Choroid plexus epithelial cell (primary cell): ENCODE measurements at regions not wholly inside any gene's neighbourhood (a gene's known extent, or its start where the extent isn't known, plus 50 kb on each side); places are given as distances from the start of the nearest gene placed in this dataset.

Experiments
- DNase-seq: peaks from one replicate; pipeline ENCODE4 v3.0.0-alpha.2; 2010; ENCODE audit warnings: low read depth
- H3K4me3 ChIP-seq: 2 replicates; pipeline ENCODE4 v1.5.1; 2011; ENCODE audit warnings: low read depth, mild to moderate bottlenecking, control low read depth, low read length, moderate library complexity
- TF ChIP-seq, protein P1 (sequence below): conservative IDR thresholded peaks from 2 replicates; pipeline ENCODE4 v1.5.1; 2011; ENCODE audit warnings: low read depth, mild to moderate bottlenecking, control low read depth, inconsistent platforms, low read length, moderate library complexity

DNA sequence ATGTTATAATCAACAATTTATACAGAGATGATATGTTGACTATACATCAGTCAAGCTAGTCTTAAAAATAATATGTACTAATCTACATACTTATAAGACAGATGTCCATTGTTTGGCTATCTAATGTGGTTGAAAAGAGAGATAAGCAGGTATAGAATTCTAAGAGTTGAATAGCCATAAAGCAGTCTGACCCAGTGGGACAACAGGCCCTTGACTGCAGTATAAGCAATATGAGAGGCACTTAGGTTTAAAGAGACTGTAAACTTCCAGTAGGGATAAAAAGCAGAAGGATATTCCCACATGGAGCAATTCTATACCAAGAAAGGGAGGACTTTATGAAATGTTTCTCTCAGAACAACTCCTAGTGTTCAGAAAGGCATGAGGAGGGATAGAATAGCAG lies 139.3 kb downstream of the ELAPOR2 start:
- TF ChIP-seq, protein P1, sequence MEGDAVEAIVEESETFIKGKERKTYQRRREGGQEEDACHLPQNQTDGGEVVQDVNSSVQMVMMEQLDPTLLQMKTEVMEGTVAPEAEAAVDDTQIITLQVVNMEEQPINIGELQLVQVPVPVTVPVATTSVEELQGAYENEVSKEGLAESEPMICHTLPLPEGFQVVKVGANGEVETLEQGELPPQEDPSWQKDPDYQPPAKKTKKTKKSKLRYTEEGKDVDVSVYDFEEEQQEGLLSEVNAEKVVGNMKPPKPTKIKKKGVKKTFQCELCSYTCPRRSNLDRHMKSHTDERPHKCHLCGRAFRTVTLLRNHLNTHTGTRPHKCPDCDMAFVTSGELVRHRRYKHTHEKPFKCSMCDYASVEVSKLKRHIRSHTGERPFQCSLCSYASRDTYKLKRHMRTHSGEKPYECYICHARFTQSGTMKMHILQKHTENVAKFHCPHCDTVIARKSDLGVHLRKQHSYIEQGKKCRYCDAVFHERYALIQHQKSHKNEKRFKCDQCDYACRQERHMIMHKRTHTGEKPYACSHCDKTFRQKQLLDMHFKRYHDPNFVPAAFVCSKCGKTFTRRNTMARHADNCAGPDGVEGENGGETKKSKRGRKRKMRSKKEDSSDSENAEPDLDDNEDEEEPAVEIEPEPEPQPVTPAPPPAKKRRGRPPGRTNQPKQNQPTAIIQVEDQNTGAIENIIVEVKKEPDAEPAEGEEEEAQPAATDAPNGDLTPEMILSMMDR: no peak
- DNase-seq: no peak
- no peak overlapping the region for H3K4me3 ChIP-seq

DNA sequence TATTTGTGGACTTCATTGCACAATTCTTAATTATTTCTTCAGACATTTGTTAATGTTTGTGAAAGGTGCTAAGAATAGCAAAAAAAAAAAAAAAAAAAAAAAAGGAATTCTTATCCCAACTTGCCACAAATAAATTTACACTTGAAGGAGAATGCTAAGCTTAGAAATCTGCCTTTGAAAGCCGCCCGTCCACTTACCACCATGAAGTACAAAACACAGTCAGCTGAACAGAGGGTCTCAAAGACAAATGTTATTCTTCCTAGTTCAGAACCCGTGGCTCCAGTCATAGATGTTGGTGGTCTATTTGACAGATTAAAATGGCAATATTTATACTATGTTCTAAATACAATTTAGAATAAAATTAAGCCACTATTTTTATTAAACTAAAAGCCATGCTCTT lies 141.2 kb downstream of the ELAPOR2 start:
- TF ChIP-seq, protein P1: no peak
- no peak for DNase-seq
- H3K4me3 ChIP-seq: no peak overlapping the region

DNA sequence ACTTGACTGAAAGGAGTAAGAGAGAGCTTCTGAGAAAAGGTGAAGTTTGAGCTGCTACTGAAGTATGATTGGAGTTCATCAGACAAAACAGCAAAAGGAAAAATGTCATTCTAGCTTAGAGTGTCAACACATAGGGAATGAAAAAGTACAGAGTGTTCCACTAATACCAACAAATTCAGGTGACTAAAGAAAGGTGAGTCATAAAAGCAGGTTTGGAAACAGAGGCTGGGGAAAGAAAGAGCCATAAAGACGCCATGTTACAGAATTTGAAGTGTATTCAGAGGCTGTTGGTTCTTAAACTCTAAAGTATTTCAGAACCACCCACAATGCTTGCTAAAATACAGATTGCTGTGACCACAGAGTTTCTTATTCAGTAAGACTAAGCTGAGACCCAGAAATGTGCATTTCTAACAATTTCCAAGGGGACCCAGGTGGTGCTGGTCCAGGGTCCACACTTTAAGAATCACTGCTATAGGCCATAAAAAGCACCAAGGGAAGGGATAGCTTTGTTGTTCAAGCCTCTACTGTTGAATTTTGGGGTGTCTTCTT lies 143.1 kb downstream of the ELAPOR2 start:
- DNase-seq: no peak
- no peak overlapping the region for H3K4me3 ChIP-seq
- TF ChIP-seq, protein P1: no peak

DNA sequence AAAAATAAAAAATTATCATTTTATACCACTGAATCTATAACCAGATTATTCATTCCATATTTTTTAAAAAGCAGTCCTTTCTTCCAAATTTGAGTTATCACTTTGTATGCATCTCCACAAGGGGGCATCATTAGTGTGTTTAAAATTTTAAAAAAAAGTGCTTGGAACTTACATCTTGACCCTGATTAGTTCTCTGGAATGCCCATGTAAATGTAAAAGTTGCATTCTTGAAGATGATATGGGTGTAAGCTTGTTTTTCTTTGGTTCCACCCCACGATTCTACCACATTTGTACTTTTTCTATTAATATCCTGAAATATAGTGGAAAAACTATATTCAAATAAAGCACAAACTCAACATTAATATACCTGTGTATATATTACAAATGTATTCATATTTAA lies 144.9 kb downstream of the ELAPOR2 start:
- no peak overlapping the region for H3K4me3 ChIP-seq
- TF ChIP-seq, protein P1: peak; percentile 64
- peak; percentile 33 for DNase-seq
